Immature natural killer cell (primary cell): ENCODE measurements at regions not wholly inside any gene's neighbourhood (a gene's known extent, or its start where the extent isn't known, plus 50 kb on each side); places are given as distances from the start of the nearest gene placed in this dataset.

ENCODE experiments used
- DNase-seq, 3 donors: peaks; one replicate each; pipeline ENCODE4 v3.0.0; 2022; ENCODE audit warnings: mixed read lengths in 1 of 3
- H3K27ac Mint-ChIP-seq, 6 donors: one replicate each; pipeline ENCODE4 v1.8.0; 2020; ENCODE audit warnings: mixed read lengths in 6 of 6, mild to moderate bottlenecking in 5 of 6, inconsistent platforms in 4 of 6, moderate library complexity in 3 of 6
- H3K27me3 Mint-ChIP-seq, 3 donors: one replicate each; pipeline ENCODE4 v1.8.0; 2020 to 2021; ENCODE audit warnings: low read depth in 3 of 3, mild to moderate bottlenecking in 3 of 3, mixed read lengths in 3 of 3, moderate library complexity in 3 of 3, inconsistent platforms in 1 of 3
- H3K36me3 Mint-ChIP-seq, 3 donors: one replicate each; pipeline ENCODE4 v1.8.0; 2020; ENCODE audit warnings: mixed read lengths in 3 of 3, inconsistent platforms in 2 of 3, mild to moderate bottlenecking in 2 of 3
- H3K4me1 Mint-ChIP-seq, 2 donors: one replicate each; pipeline ENCODE4 v1.8.0; 2020; ENCODE audit warnings: inconsistent platforms in 2 of 2, mild to moderate bottlenecking in 2 of 2, mixed read lengths in 2 of 2, moderate library complexity in 1 of 2
- H3K4me3 Mint-ChIP-seq, 5 donors: one replicate each; pipeline ENCODE4 v1.8.0; 2020; ENCODE audit warnings: mild to moderate bottlenecking in 5 of 5, mixed read lengths in 5 of 5, inconsistent platforms in 3 of 5, moderate library complexity in 3 of 5
- H3K9me3 Mint-ChIP-seq, 6 donors: one replicate each; pipeline ENCODE4 v1.8.0; 2020; ENCODE audit warnings: mild to moderate bottlenecking in 6 of 6, mixed read lengths in 6 of 6, inconsistent platforms in 4 of 6, moderate library complexity in 3 of 6

GRCh38 chr3:177724020-177724638 lies 526.8 kb upstream of the TBL1XR1 start:
- peaks cover 34 to 51% of the 10 kb centered on the region in 2 donors for H3K4me1 Mint-ChIP-seq
- peak; percentile 11 to 21 (median 19) for DNase-seq
- H3K36me3 Mint-ChIP-seq, result peaks cover 7 to 21% (median 8%) of the 10 kb centered on the region in 3 donors
- H3K4me3 Mint-ChIP-seq, result peak overlapping the region; percentile 42 to 71 (median 67)
- no peaks in the 10 kb centered on the region for H3K27me3 Mint-ChIP-seq
- peak overlapping the region in 5 of 6 donors; percentile 35 to 74 (median 50) for H3K27ac Mint-ChIP-seq
- no peaks in the 10 kb centered on the region for H3K9me3 Mint-ChIP-seq

GRCh38 chr3:177725165-177725564 lies 527.9 kb upstream of the TBL1XR1 start:
- peak overlapping the region; percentile 58 to 71 (median 67) for H3K4me3 Mint-ChIP-seq
- H3K36me3 Mint-ChIP-seq, result peaks cover 6 to 21% (median 7%) of the 10 kb centered on the region in 3 donors
- H3K9me3 Mint-ChIP-seq, result no peaks in the 10 kb centered on the region
- DNase-seq, result no peak
- peak overlapping the region in 2 of 6 donors; percentile 50 to 74 for H3K27ac Mint-ChIP-seq
- no peaks in the 10 kb centered on the region for H3K27me3 Mint-ChIP-seq
- H3K4me1 Mint-ChIP-seq, result peaks cover 34 to 51% of the 10 kb centered on the region in 2 donors

GRCh38 chr3:177726807-177727206 lies 529.5 kb upstream of the TBL1XR1 start:
- Mint-ChIP-seq H3K36me3 (peaks cover 6 to 21% (median 7%) of the 10 kb centered on the region in 3 donors), H3K9me3 (no peaks in the 10 kb centered on the region), H3K4me1 (peaks cover 34 to 51% of the 10 kb centered on the region in 2 donors), H3K27me3 (no peaks in the 10 kb centered on the region), H3K27ac (no peak overlapping the region), H3K4me3 (no peak overlapping the region)
- no peak for DNase-seq

GRCh38 chr3:177729956-177730681 lies 532.8 kb upstream of the TBL1XR1 start:
- Mint-ChIP-seq H3K27ac (no peak overlapping the region), H3K36me3 (peaks cover 7 to 18% (median 10%) of the 10 kb centered on the region in 3 donors), H3K9me3 (no peaks in the 10 kb centered on the region), H3K4me3 (no peak overlapping the region), H3K4me1 (peaks cover 19 to 24% of the 10 kb centered on the region in 2 donors), H3K27me3 (no peaks in the 10 kb centered on the region)
- no peak for DNase-seq

- Mint-ChIP-seq H3K27me3 (no peaks in the 10 kb centered on the region), H3K27ac (no peak overlapping the region), H3K36me3 (peaks cover 7 to 17% (median 10%) of the 10 kb centered on the region in 3 donors), H3K4me3 (no peak overlapping the region), H3K4me1 (peaks cover 13 to 17% of the 10 kb centered on the region in 2 donors), H3K9me3 (no peaks in the 10 kb centered on the region)
- no peak for DNase-seq
Observed at GRCh38 chr3:177730814-177731213, 533.5 kb upstream of the TBL1XR1 start.

- Mint-ChIP-seq H3K4me3 (no peak overlapping the region), H3K4me1 (peaks cover 4 to 8% of the 10 kb centered on the region in 2 donors), H3K27ac (no peak overlapping the region), H3K36me3 (peaks cover 7 to 10% (median 8%) of the 10 kb centered on the region in 3 donors), H3K27me3 (no peaks in the 10 kb centered on the region), H3K9me3 (no peaks in the 10 kb centered on the region)
- no peak for DNase-seq
Observed at GRCh38 chr3:177731644-177732268, 534.5 kb upstream of the TBL1XR1 start.

- H3K4me3 Mint-ChIP-seq, result no peak overlapping the region
- H3K36me3 Mint-ChIP-seq, result peaks cover 0 to 4% (median 0%) of the 10 kb centered on the region in 3 donors
- DNase-seq, result no peak
- no peak overlapping the region for H3K27ac Mint-ChIP-seq
- no peaks in the 10 kb centered on the region for H3K9me3 Mint-ChIP-seq
- peaks cover 0 to 2% of the 10 kb centered on the region in 2 donors for H3K4me1 Mint-ChIP-seq
- no peaks in the 10 kb centered on the region for H3K27me3 Mint-ChIP-seq
Observed at GRCh38 chr3:177733233-177733632, 536.0 kb upstream of the TBL1XR1 start.

- no peaks in the 10 kb centered on the region for H3K4me1 Mint-ChIP-seq
- H3K4me3 Mint-ChIP-seq, result no peak overlapping the region
- DNase-seq, result no peak
- H3K27ac Mint-ChIP-seq, result no peak overlapping the region
- H3K36me3 Mint-ChIP-seq, result peaks cover 0 to 4% (median 0%) of the 10 kb centered on the region in 3 donors
- H3K9me3 Mint-ChIP-seq, result no peaks in the 10 kb centered on the region
- no peaks in the 10 kb centered on the region for H3K27me3 Mint-ChIP-seq
Observed at GRCh38 chr3:177733936-177734335, 536.7 kb upstream of the TBL1XR1 start.

- no peak overlapping the region for H3K4me3 Mint-ChIP-seq
- H3K27me3 Mint-ChIP-seq, result peaks cover 0 to 3% (median 0%) of the 10 kb centered on the region in 3 donors
- no peaks in the 10 kb centered on the region for H3K9me3 Mint-ChIP-seq
- H3K36me3 Mint-ChIP-seq, result peaks cover 0 to 4% (median 0%) of the 10 kb centered on the region in 3 donors
- no peak overlapping the region for H3K27ac Mint-ChIP-seq
- no peak for DNase-seq
- no peaks in the 10 kb centered on the region for H3K4me1 Mint-ChIP-seq
Observed at GRCh38 chr3:177735431-177735830, 538.1 kb upstream of the TBL1XR1 start.

GRCh38 chr3:177739461-177739860 lies 542.2 kb upstream of the TBL1XR1 start:
- Mint-ChIP-seq H3K4me1 (no peaks in the 10 kb centered on the region), H3K27me3 (peaks cover 0 to 3% (median 2%) of the 10 kb centered on the region in 3 donors), H3K4me3 (no peak overlapping the region), H3K9me3 (no peaks in the 10 kb centered on the region), H3K27ac (no peak overlapping the region), H3K36me3 (no peaks in the 10 kb centered on the region)
- DNase-seq, result no peak

GRCh38 chr3:177740254-177740653 lies 543.0 kb upstream of the TBL1XR1 start:
- no peaks in the 10 kb centered on the region for H3K36me3 Mint-ChIP-seq
- H3K4me3 Mint-ChIP-seq, result no peak overlapping the region
- H3K27me3 Mint-ChIP-seq, result peaks cover 0 to 3% (median 2%) of the 10 kb centered on the region in 3 donors
- H3K27ac Mint-ChIP-seq, result no peak overlapping the region
- DNase-seq, result no peak
- H3K9me3 Mint-ChIP-seq, result no peaks in the 10 kb centered on the region
- no peaks in the 10 kb centered on the region for H3K4me1 Mint-ChIP-seq

- peaks cover 0 to 3% (median 2%) of the 10 kb centered on the region in 3 donors for H3K27me3 Mint-ChIP-seq
- H3K9me3 Mint-ChIP-seq, result no peaks in the 10 kb centered on the region
- DNase-seq, result no peak
- H3K4me1 Mint-ChIP-seq, result no peaks in the 10 kb centered on the region
- no peak overlapping the region for H3K4me3 Mint-ChIP-seq
- H3K27ac Mint-ChIP-seq, result no peak overlapping the region
- peaks cover 0 to 2% (median 0%) of the 10 kb centered on the region in 3 donors for H3K36me3 Mint-ChIP-seq
Observed at GRCh38 chr3:177742273-177742672, 545.0 kb upstream of the TBL1XR1 start.

- no peak overlapping the region for H3K27ac Mint-ChIP-seq
- no peak overlapping the region for H3K4me3 Mint-ChIP-seq
- H3K4me1 Mint-ChIP-seq, result no peaks in the 10 kb centered on the region
- peaks cover 0 to 3% (median 2%) of the 10 kb centered on the region in 3 donors for H3K27me3 Mint-ChIP-seq
- no peak for DNase-seq
- H3K36me3 Mint-ChIP-seq, result peaks cover 0 to 4% (median 0%) of the 10 kb centered on the region in 3 donors
- no peaks in the 10 kb centered on the region for H3K9me3 Mint-ChIP-seq
Observed at GRCh38 chr3:177743173-177743890, 546.0 kb upstream of the TBL1XR1 start.
